H1 (cell line): ENCODE measurements at regions not wholly inside any gene's neighbourhood (a gene's known extent, or its start where the extent isn't known, plus 50 kb on each side); places are given as distances from the start of the nearest gene placed in this dataset.

Experiments
- CTCF ChIA-PET: fragments of 300-600 bp; sonication (Branson Sonifier 250); formaldehyde crosslinking; loops from one replicate; lab custom pipeline; 2021; ENCODE audit not compliant: partially characterized antibody; lab: Charles Lee
- POLR2A ChIA-PET: fragments of 300-600 bp; sonication (Branson Sonifier 250); formaldehyde crosslinking; loops from one replicate; lab custom pipeline; 2021; ENCODE audit warnings: inconsistent platforms; ENCODE audit not compliant: partially characterized antibody; lab: Charles Lee
- DNase-seq, 2 experiments: peaks; one replicate each; pipeline versions ENCODE4 v3.0.0 to v3.0.0-alpha.2; 2010 to 2022; ENCODE audit warnings: low spot score in 2 of 2, low read depth in 1 of 2, mixed read lengths in 1 of 2
- FAIRE-seq: peaks from 2 replicates; lab custom pipeline; 2011; peaks lifted over from hg19 to GRCh38; lab: Jason Lieb, UNC
- H2AFZ ChIP-seq: 2 replicates; pipeline ENCODE4 v1.8.1; 2012; ENCODE audit warnings: low read length, inconsistent platforms
- H2AK5ac ChIP-seq: 2 replicates; pipeline ENCODE4 v1.6.1; 2013; ENCODE audit warnings: low read depth, low read length
- H2BK120ac ChIP-seq: replicated peaks from 2 replicates; pipeline ENCODE3; 2013; ENCODE audit warnings: low read depth, low read length, inconsistent platforms
- H2BK12ac ChIP-seq: 2 replicates; pipeline ENCODE4 v1.6.1; 2013; ENCODE audit warnings: low read depth, low read length
- H2BK15ac ChIP-seq: 2 replicates; pipeline ENCODE4 v1.6.1; 2013; ENCODE audit warnings: low read length
- H2BK20ac ChIP-seq: 2 replicates; pipeline ENCODE4 v1.6.1; 2013; ENCODE audit warnings: low read length
- H2BK5ac ChIP-seq: 2 replicates; pipeline ENCODE4 v1.6.1; 2013; ENCODE audit warnings: low read depth, low read length
- H3K14ac ChIP-seq: 2 replicates; pipeline ENCODE4 v1.6.1; 2013; ENCODE audit warnings: inconsistent platforms; ENCODE audit not compliant: insufficient read length
- H3K18ac ChIP-seq: 2 replicates; pipeline ENCODE4 v1.6.1; 2013; ENCODE audit warnings: low read length; ENCODE audit errors: extremely low read depth
- H3K23ac ChIP-seq: 2 replicates; pipeline ENCODE4 v1.6.1; 2013; ENCODE audit warnings: inconsistent platforms; ENCODE audit not compliant: insufficient read length
- H3K23me2 ChIP-seq: 2 replicates; pipeline ENCODE4 v1.6.1; 2013; ENCODE audit warnings: low read depth, low read length
- H3K27ac ChIP-seq: 2 replicates; pipeline ENCODE4 v1.6.1; 2011; ENCODE audit warnings: low read depth, low read length, inconsistent platforms
- H3K27me3 ChIP-seq, 4 experiments: replicated peaks in 1 of 4; 1 replicate in 1 of 4; 2 replicates in 3 of 4; pipeline versions ENCODE4 v1.6.1 to v1.8.1; 2011 to 2013; ENCODE audit warnings: low read length in 3 of 4, mild to moderate bottlenecking in 3 of 4, inconsistent platforms in 2 of 4, mixed read lengths in 2 of 4, moderate library complexity in 1 of 4; ENCODE audit not compliant: control insufficient read depth in 3 of 4, insufficient read depth in 3 of 4; ENCODE audit errors: extremely low read depth in 1 of 4
- H3K36me3 ChIP-seq, 4 experiments: 2 replicates each; pipeline versions ENCODE4 v1.6.1 to v1.8.1; 2011 to 2013; ENCODE audit warnings: mild to moderate bottlenecking in 4 of 4, low read length in 3 of 4, moderate library complexity in 2 of 4, control low read depth in 1 of 4, inconsistent platforms in 1 of 4; ENCODE audit not compliant: insufficient read depth in 4 of 4, control insufficient read depth in 2 of 4
- H3K4ac ChIP-seq: replicated peaks from 2 replicates; pipeline ENCODE3; 2013; ENCODE audit warnings: low read length, low read depth, mixed read lengths, inconsistent platforms; ENCODE audit not compliant: insufficient read length
- H3K4me1 ChIP-seq, 4 experiments: replicated peaks in 1 of 4; 1 replicate in 1 of 4; 2 replicates in 3 of 4; pipeline versions ENCODE4 v1.6.1 to v1.8.1; 2011 to 2013; ENCODE audit warnings: low read length in 3 of 4, inconsistent platforms in 2 of 4, mixed read lengths in 1 of 4; ENCODE audit not compliant: insufficient read depth in 4 of 4, control insufficient read depth in 3 of 4
- H3K4me2 ChIP-seq, 2 experiments: 2 replicates each; pipeline versions ENCODE4 v1.6.1 to v1.8.1; 2011 to 2013; ENCODE audit warnings: low read depth in 2 of 2, low read length in 2 of 2, control low read depth in 1 of 2, inconsistent platforms in 1 of 2, mild to moderate bottlenecking in 1 of 2; ENCODE audit not compliant: insufficient read depth in 1 of 2
- H3K4me3 ChIP-seq, 4 experiments: fragments of 200-600, 300-600 bp in 1 of 4; sonication (generic), shearing (Covaris generic), sonication (Bioruptor Twin) in 1 of 4; 2 replicates each; pipeline versions ENCODE4 v1.5.1 to v1.8.1; 2011 to 2016; ENCODE audit warnings: low read length in 4 of 4, low read depth in 3 of 4, control low read depth in 2 of 4, inconsistent platforms in 2 of 4, mild to moderate bottlenecking in 2 of 4, mixed read lengths in 1 of 4, moderate library complexity in 1 of 4; ENCODE audit not compliant: insufficient read depth in 2 of 4; ENCODE audit errors: extremely low read depth in 1 of 4
- H3K56ac ChIP-seq: replicated peaks from 2 replicates; pipeline ENCODE3; 2013; ENCODE audit warnings: low read depth, mild to moderate bottlenecking, mixed read lengths, low read length, inconsistent platforms; ENCODE audit not compliant: insufficient read length
- H3K79me1 ChIP-seq: 2 replicates; pipeline ENCODE4 v1.6.1; 2013; ENCODE audit warnings: low read depth, low read length, control low read depth
- H3K79me2 ChIP-seq, 2 experiments: 2 replicates each; pipeline versions ENCODE4 v1.6.1 to v1.8.1; 2012 to 2013; ENCODE audit warnings: low read length in 2 of 2, mild to moderate bottlenecking in 2 of 2, inconsistent platforms in 1 of 2; ENCODE audit not compliant: insufficient read depth in 2 of 2, control insufficient read depth in 1 of 2
- H3K9ac ChIP-seq, 4 experiments: replicated peaks in 1 of 4; 1 replicate in 1 of 4; 2 replicates in 3 of 4; pipeline versions ENCODE4 v1.6.1 to v1.8.1; 2011 to 2013; ENCODE audit warnings: low read depth in 3 of 4, low read length in 3 of 4, control low read depth in 2 of 4, mild to moderate bottlenecking in 2 of 4, moderate library complexity in 2 of 4, inconsistent platforms in 1 of 4; ENCODE audit errors: extremely low read depth in 1 of 4
- H3K9me3 ChIP-seq, 2 experiments: 2 replicates each; pipeline versions ENCODE4 v1.6.1 to v1.8.1; 2012 to 2013; ENCODE audit warnings: mild to moderate bottlenecking in 2 of 2, moderate library complexity in 2 of 2, control low read depth in 1 of 2, inconsistent platforms in 1 of 2, low read depth in 1 of 2, low read length in 1 of 2, mixed read lengths in 1 of 2; ENCODE audit not compliant: insufficient read depth in 2 of 2
- H4K20me1 ChIP-seq, 2 experiments: replicated peaks in 1 of 2; 2 replicates each; pipeline versions ENCODE3 to v1.8.1; 2011 to 2013; ENCODE audit warnings: inconsistent platforms in 2 of 2, low read length in 2 of 2, mild to moderate bottlenecking in 1 of 2; ENCODE audit not compliant: insufficient read depth in 2 of 2, control insufficient read depth in 1 of 2
- H4K5ac ChIP-seq: 2 replicates; pipeline ENCODE4 v1.6.1; 2013; ENCODE audit warnings: low read length, low read depth, mixed read lengths, inconsistent platforms; ENCODE audit not compliant: insufficient read length
- H4K8ac ChIP-seq: 2 replicates; pipeline ENCODE4 v1.8.0; 2013; ENCODE audit warnings: mild to moderate bottlenecking, moderate library complexity, low read length, inconsistent platforms; ENCODE audit not compliant: insufficient read depth; ENCODE audit errors: extremely low read depth
- H4K91ac ChIP-seq: replicated peaks from 2 replicates; pipeline ENCODE3; 2013; ENCODE audit warnings: low read length, mixed read lengths, inconsistent platforms; ENCODE audit not compliant: insufficient read length
- BACH1 ChIP-seq: IDR thresholded peaks from 2 replicates; pipeline ENCODE4 v1.6.1; 2012; ENCODE audit warnings: low read length, improper control_type of control experiment
- CBX8 ChIP-seq: fragments of 300-800, 300-1000 bp; sonication (generic); IDR thresholded peaks from 2 replicates; pipeline ENCODE4 v1.7.1; 2016; ENCODE audit warnings: low read depth, low read length, borderline replicate concordance
- CEBPB ChIP-seq: IDR thresholded peaks from 2 replicates; pipeline ENCODE4 v1.6.1; 2012; ENCODE audit warnings: low read depth, low read length
- NANOG ChIP-seq: IDR thresholded peaks from 2 replicates; pipeline ENCODE4 v1.6.1; 2011; ENCODE audit warnings: low read length, low read depth, mild to moderate bottlenecking, inconsistent platforms; ENCODE audit not compliant: insufficient read depth, poor library complexity, severe bottlenecking
- SP4 ChIP-seq: IDR thresholded peaks from 2 replicates; pipeline ENCODE4 v1.6.1; 2012; ENCODE audit warnings: low read length, inconsistent platforms
- SRF ChIP-seq: IDR thresholded peaks from 2 replicates; pipeline ENCODE4 v1.6.1; 2011; ENCODE audit warnings: mild to moderate bottlenecking, low read depth, low read length, moderate library complexity
- WGBS, 2 experiments: shearing (Covaris generic) in 1 of 2; methylation state at CpG; one replicate each; pipeline versions ENCODE4 v1.1.6 to v1.1.7; 2013 to 2015; ENCODE audit warnings: low lambda C conversion rate in 2 of 2, mixed read lengths in 2 of 2, inconsistent platforms in 1 of 2, low coverage in 1 of 2, missing lambda C conversion rate in 1 of 2; ENCODE audit not compliant: insufficient replicate concordance in 2 of 2, insufficient coverage in 1 of 2, insufficient read length in 1 of 2; ENCODE audit errors: extremely low coverage in 1 of 2, missing lambda C conversion rate in 1 of 2; 5-methylcytosine and 5-hydroxymethylcytosine counted together

- H2BK120ac ChIP-seq: no peak overlapping the region
- no peak for DNase-seq
- H3K9ac ChIP-seq: no peak overlapping the region
- H3K9me3 ChIP-seq: no peaks in the 10 kb centered on the region
- H2AFZ ChIP-seq: no peak overlapping the region
- no peak overlapping the region for H4K5ac ChIP-seq
- H4K20me1 ChIP-seq: no peaks in the 10 kb centered on the region
- no peaks in the 10 kb centered on the region for H3K79me2 ChIP-seq
- H3K4me3 ChIP-seq: no peak overlapping the region
- H3K27me3 ChIP-seq: no peaks in the 10 kb centered on the region
- no peak overlapping the region for H3K14ac ChIP-seq
- no peak overlapping the region for H2BK12ac ChIP-seq
- no peaks in the 10 kb centered on the region for H3K36me3 ChIP-seq
- no peak overlapping the region for H3K4ac ChIP-seq
- H3K23ac ChIP-seq: no peak overlapping the region
- H4K8ac ChIP-seq: no peak overlapping the region
- no peak overlapping the region for H2BK15ac ChIP-seq
- H2AK5ac ChIP-seq: no peak overlapping the region
- H3K4me2 ChIP-seq: no peak overlapping the region
- no peaks in the 10 kb centered on the region for H3K79me1 ChIP-seq
- FAIRE-seq: no peak
- H2BK20ac ChIP-seq: no peak overlapping the region
- no peak overlapping the region for H3K56ac ChIP-seq
- no peak overlapping the region for H4K91ac ChIP-seq
- TF ChIP-seq CBX8: no peak
- TF ChIP-seq SP4: no peak
- TF ChIP-seq BACH1: no peak
- TF ChIP-seq CEBPB: no peak
- no peak for TF ChIP-seq NANOG
- no peak for TF ChIP-seq SRF
- TF ChIP-seq, all 59 proteins: peak for 0
- no peaks in the 10 kb centered on the region for H3K4me1 ChIP-seq
- H3K27ac ChIP-seq: no peak overlapping the region
- H3K18ac ChIP-seq: no peak overlapping the region
- H3K23me2 ChIP-seq: no peaks in the 10 kb centered on the region
- H2BK5ac ChIP-seq: no peak overlapping the region
- CTCF ChIA-PET: interaction anchor here (0.6 to 0.7 kb wide), 3 partner anchors 33 to 1242 kb away, joined by 3 read pairs; no protein-coding TSS in a partner anchor
- WGBS, 2 experiments: 93% methylated on average over 11 of the region's 11 CpGs; no CpG with 5 or more reads in 1 of the 2 experiments
- POLR2A ChIA-PET: interaction anchor here (0.6 kb wide), 1 partner anchor 435 kb away, joined by 3 read pairs; no protein-coding TSS in a partner anchor
Observed at GRCh38 chr10:10845826-10846503, 171.7 kb upstream of the CELF2 start.
